HEK293T (cell line): ENCODE measurements at regions not wholly inside any gene's neighbourhood (a gene's known extent, or its start where the extent isn't known, plus 50 kb on each side); places are given as distances from the start of the nearest gene placed in this dataset.

Experiments used
- ARNT ChIP-seq: fragments of 450-650 bp; IDR thresholded peaks from 2 replicates; pipeline ENCODE4 v1.6.1; 2017; ENCODE audit warnings: mild to moderate bottlenecking
- BHLHE40 ChIP-seq: fragments of 450-650 bp; IDR thresholded peaks from 2 replicates; pipeline ENCODE4 v1.6.1; 2016; ENCODE audit warnings: mild to moderate bottlenecking, moderate library complexity, borderline replicate concordance
- ELF4 ChIP-seq: fragments of 450-650 bp; IDR thresholded peaks from 2 replicates; pipeline ENCODE4 v1.6.1; 2017; ENCODE audit warnings: antibody characterized with exemption
- FOXA1 ChIP-seq: fragments of 450-650 bp; IDR thresholded peaks from 2 replicates; pipeline ENCODE4 v1.6.1; 2016; ENCODE audit warnings: mild to moderate bottlenecking
- FOXM1 ChIP-seq: fragments of 450-650 bp; IDR thresholded peaks from 2 replicates; pipeline ENCODE4 v1.6.1; 2017; ENCODE audit warnings: mild to moderate bottlenecking, borderline replicate concordance
- HDGF ChIP-seq: fragments of 450-650 bp; IDR thresholded peaks from 2 replicates; pipeline ENCODE4 v1.6.1; 2017; ENCODE audit warnings: antibody characterized with exemption, borderline replicate concordance
- L3MBTL2 ChIP-seq: fragments of 450-650 bp; conservative IDR thresholded peaks from 2 replicates; pipeline ENCODE4 v1.6.1; 2016; ENCODE audit warnings: mild to moderate bottlenecking
- LEF1 ChIP-seq: fragments of 450-650 bp; IDR thresholded peaks from 2 replicates; pipeline ENCODE4 v1.6.1; 2017; ENCODE audit warnings: mild to moderate bottlenecking, borderline replicate concordance
- NFRKB ChIP-seq: fragments of 450-650 bp; IDR thresholded peaks from 2 replicates; pipeline ENCODE4 v1.6.1; 2016; ENCODE audit warnings: mild to moderate bottlenecking, moderate library complexity
- SP1 ChIP-seq: fragments of 450-650 bp; IDR thresholded peaks from 2 replicates; pipeline ENCODE4 v1.6.1; 2017
- SUZ12 ChIP-seq: fragments of 450-650 bp; IDR thresholded peaks from 2 replicates; pipeline ENCODE4 v1.6.1; 2016; ENCODE audit warnings: mild to moderate bottlenecking
- TARDBP ChIP-seq: fragments of 450-650 bp; IDR thresholded peaks from 2 replicates; pipeline ENCODE4 v1.6.1; 2016
- ZNF384 ChIP-seq: fragments of 450-650 bp; IDR thresholded peaks from 2 replicates; pipeline ENCODE4 v1.6.1; 2016

GRCh38 chr5:68953875-68954617 lies 139.8 kb upstream of the SLC30A5 start:
- no peak for TF ChIP-seq FOXM1
- no peak for TF ChIP-seq SP1
- no peak for TF ChIP-seq BHLHE40
- no peak for TF ChIP-seq L3MBTL2
- no peak for TF ChIP-seq TARDBP
- TF ChIP-seq LEF1: no peak
- no peak for TF ChIP-seq SUZ12
- no peak for TF ChIP-seq ZNF384
- no peak for TF ChIP-seq HDGF
- no peak for TF ChIP-seq ARNT
- no peak for TF ChIP-seq FOXA1
- TF ChIP-seq ELF4: no peak
- no peak for TF ChIP-seq NFRKB
